CD4-positive, alpha-beta T cell (primary cell): ENCODE measurements at regions not wholly inside any gene's neighbourhood (a gene's known extent, or its start where the extent isn't known, plus 50 kb on each side); places are given as distances from the start of the nearest gene placed in this dataset.

ENCODE experiments used
- ATAC-seq: fragments of 200-7000 bp; cut with Tn5 transposase; one replicate; pipeline ENCODE4 v1.10.0; 2022; ENCODE audit warnings: mild to moderate bottlenecking; ENCODE audit not compliant: poor library complexity
- CTCF ChIA-PET: fragments of 350-600 bp; sonication (Branson Sonifier 250); formaldehyde crosslinking; loops from one replicate; lab custom pipeline; 2021; ENCODE audit warnings: antibody characterized with exemption, inconsistent platforms; lab: Charles Lee
- POLR2A ChIA-PET: fragments of 350-600 bp; sonication (Branson Sonifier 250); formaldehyde crosslinking; loops from one replicate; lab custom pipeline; 2021; ENCODE audit warnings: antibody characterized with exemption, inconsistent platforms; lab: Charles Lee
- DNase-seq, 14 experiments: peaks; one replicate each; pipeline ENCODE4 v3.0.0-alpha.2; 2013 to 2020; ENCODE audit warnings: mixed read lengths in 2 of 14
- H3K27ac ChIP-seq, 2 donors: one replicate each; pipeline versions ENCODE4 v1.5.1 to v1.7.0; 2013; ENCODE audit warnings: low read length in 2 of 2, low read depth in 1 of 2, mild to moderate bottlenecking in 1 of 2
- H3K27me3 ChIP-seq, 2 experiments: 1 replicate in 1 of 2; 2 replicates in 1 of 2; pipeline versions ENCODE4 v1.6.1 to v1.7.0; 2013; ENCODE audit warnings: low read length in 2 of 2, control low read depth in 1 of 2, mild to moderate bottlenecking in 1 of 2, moderate library complexity in 1 of 2; ENCODE audit not compliant: insufficient read depth in 2 of 2, control insufficient read depth in 1 of 2
- H3K36me3 ChIP-seq: one replicate; pipeline ENCODE4 v1.6.1; 2013; ENCODE audit warnings: low read length, control low read depth; ENCODE audit not compliant: insufficient read depth
- H3K4me1 ChIP-seq: one replicate; pipeline ENCODE4 v1.6.1; 2013; ENCODE audit warnings: low read length, control low read depth; ENCODE audit not compliant: insufficient read depth
- H3K4me3 ChIP-seq: one replicate; pipeline ENCODE4 v1.5.1; 2013; ENCODE audit warnings: mild to moderate bottlenecking, low read length, moderate library complexity
- H3K9me3 ChIP-seq, 2 experiments: 1 replicate in 1 of 2; 2 replicates in 1 of 2; pipeline versions ENCODE4 v1.6.1 to v1.7.0; 2013; ENCODE audit warnings: low read length in 2 of 2, mild to moderate bottlenecking in 2 of 2, control low read depth in 1 of 2, moderate library complexity in 1 of 2; ENCODE audit not compliant: control insufficient read depth in 1 of 2, insufficient read depth in 1 of 2
- H3K27ac Mint-ChIP-seq: one replicate; pipeline ENCODE4 v1.8.0; 2020; ENCODE audit warnings: mixed read lengths
- H3K27me3 Mint-ChIP-seq: one replicate; pipeline ENCODE4 v1.8.0; 2021; ENCODE audit warnings: mixed read lengths
- H3K36me3 Mint-ChIP-seq: one replicate; pipeline ENCODE4 v1.8.0; 2021; ENCODE audit warnings: low read depth, mixed read lengths
- H3K4me1 Mint-ChIP-seq: one replicate; pipeline ENCODE4 v1.8.0; 2021; ENCODE audit warnings: low read depth, mixed read lengths
- H3K4me3 Mint-ChIP-seq: one replicate; pipeline ENCODE4 v1.8.0; 2020; ENCODE audit warnings: mild to moderate bottlenecking, mixed read lengths
- H3K9me3 Mint-ChIP-seq: one replicate; pipeline ENCODE4 v1.8.0; 2020; ENCODE audit warnings: mixed read lengths
- CTCF ChIP-seq: fragments of 200-600 bp; IDR thresholded peaks from one replicate; pipeline ENCODE4 v1.8.0; 2022; ENCODE audit warnings: antibody characterized with exemption, mild to moderate bottlenecking
- intact Hi-C, 2 experiments: fragments of 100-400 bp; cut with DNase I in 1 of 2; cut with micrococcal nuclease in 1 of 2; formaldehyde crosslinking; loops; one replicate each; pipeline versions ENCODE4 v1.15.1 to v1.9.0; 2023 to 2025; cut with DNase I, micrococcal nuclease

DNA sequence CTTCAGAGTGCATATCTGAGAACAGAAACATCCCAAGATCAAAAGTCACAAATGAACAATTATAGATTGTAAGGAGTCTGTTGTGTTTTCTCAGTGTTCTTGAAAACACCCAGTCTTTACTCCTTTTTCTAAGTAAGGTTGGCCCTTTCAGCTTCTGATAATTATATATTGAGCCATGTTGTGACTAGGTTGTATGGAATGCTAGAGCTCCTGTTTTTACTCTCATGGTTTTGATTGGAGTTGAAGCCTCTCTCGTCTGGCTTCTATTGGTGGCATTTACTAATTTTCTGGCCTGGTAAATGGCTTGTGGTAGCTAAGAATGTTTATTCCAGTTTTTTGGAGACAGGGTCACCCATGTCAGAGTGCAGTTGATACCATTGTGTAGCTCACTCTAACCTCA, 84.7 kb downstream of the NDUFS5 start:
- Histone ChIP-seq H3K9me3 (no peaks in the 10 kb centered on the region), H3K4me3 (no peak overlapping the region), H3K36me3 (no peaks in the 10 kb centered on the region), H3K27me3 (no peaks in the 10 kb centered on the region), H3K4me1 (peaks cover 11% of the 10 kb centered on the region), H3K27ac (no peak overlapping the region)
- CTCF ChIA-PET = interaction anchor here (1.0 kb wide), 1 partner anchor 81 kb away, joined by 3 read pairs; no protein-coding TSS in a partner anchor
- Mint-ChIP-seq H3K4me3 (no peak overlapping the region), H3K27ac (no peak overlapping the region), H3K36me3 (no peaks in the 10 kb centered on the region), H3K4me1 (peaks cover 7% of the 10 kb centered on the region), H3K9me3 (no peaks in the 10 kb centered on the region), H3K27me3 (no peaks in the 10 kb centered on the region)
- no peak for ATAC-seq
- DNase-seq = no peak
- POLR2A ChIA-PET = no interaction called here
- intact Hi-C loops = no loop called here
- TF ChIP-seq CTCF = no peak

DNA sequence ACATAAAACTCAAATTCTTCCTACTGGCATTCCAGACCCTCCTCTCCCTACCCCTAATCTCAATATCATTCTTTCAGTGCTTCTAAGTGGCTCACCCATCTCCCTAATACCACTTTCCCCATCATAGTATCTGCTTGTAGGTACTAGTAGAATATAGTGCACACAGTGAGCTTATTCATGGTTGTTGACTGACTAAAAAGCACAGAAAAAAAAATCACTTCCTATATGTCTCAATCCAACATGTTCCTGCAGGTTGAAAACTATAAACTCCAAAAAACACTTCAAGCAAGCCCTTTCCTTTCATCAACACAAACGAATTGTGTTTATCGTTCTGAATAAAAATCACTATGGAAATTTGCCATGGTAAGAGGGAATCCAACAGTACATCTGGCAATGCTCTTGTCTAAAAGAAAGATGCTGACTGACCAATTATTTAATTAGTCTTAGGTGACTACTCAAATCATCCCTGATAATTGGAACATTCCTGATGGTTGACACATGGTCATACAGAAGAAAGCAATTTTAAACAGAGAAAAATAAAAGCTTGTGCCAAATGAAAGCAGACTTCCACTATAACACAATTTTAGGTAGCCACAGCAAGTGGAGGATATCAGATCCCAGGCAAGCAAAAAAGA, 87.1 kb downstream of the NDUFS5 start:
- Mint-ChIP-seq H3K36me3 (no peaks in the 10 kb centered on the region), H3K4me1 (no peaks in the 10 kb centered on the region), H3K27me3 (no peaks in the 10 kb centered on the region), H3K27ac (no peak overlapping the region), H3K4me3 (no peak overlapping the region), H3K9me3 (no peaks in the 10 kb centered on the region)
- H3K27ac ChIP-seq = no peak overlapping the region
- no peak for TF ChIP-seq CTCF
- H3K27me3 ChIP-seq = no peaks in the 10 kb centered on the region
- ChIA-PET POLR2A (no interaction called here), CTCF (no interaction called here)
- no peaks in the 10 kb centered on the region for H3K36me3 ChIP-seq
- DNase-seq = no peak
- no peak for ATAC-seq
- intact Hi-C loops = no loop called here
- H3K4me1 ChIP-seq = no peaks in the 10 kb centered on the region
- no peak overlapping the region for H3K4me3 ChIP-seq
- no peaks in the 10 kb centered on the region for H3K9me3 ChIP-seq

- intact Hi-C loops = no loop called here
- no peaks in the 10 kb centered on the region for H3K4me1 Mint-ChIP-seq
Observed at GRCh38 chr1:39115271-39116110, 89.0 kb upstream of the MACF1 start.

More at GRCh38 chr1:39115271-39116110, 89.0 kb upstream of the MACF1 start:
- H3K4me3 ChIP-seq = no peak overlapping the region
- no peak overlapping the region for H3K4me3 Mint-ChIP-seq
- no peak overlapping the region for H3K27ac Mint-ChIP-seq
- TF ChIP-seq CTCF = no peak
- no peaks in the 10 kb centered on the region for H3K36me3 ChIP-seq
- H3K27me3 ChIP-seq = no peaks in the 10 kb centered on the region
- no peaks in the 10 kb centered on the region for H3K27me3 Mint-ChIP-seq
- DNase-seq = no peak
- no peak for ATAC-seq
- no peaks in the 10 kb centered on the region for H3K9me3 Mint-ChIP-seq
- H3K36me3 Mint-ChIP-seq = no peaks in the 10 kb centered on the region
- H3K9me3 ChIP-seq = no peaks in the 10 kb centered on the region
- H3K27ac ChIP-seq = no peak overlapping the region
- POLR2A ChIA-PET = no interaction called here
- CTCF ChIA-PET = no interaction called here
- no peaks in the 10 kb centered on the region for H3K4me1 ChIP-seq
